GM12891 (cell line): ENCODE measurements at regions not wholly inside any gene's neighbourhood (a gene's known extent, or its start where the extent isn't known, plus 50 kb on each side); places are given as distances from the start of the nearest gene placed in this dataset.

Experiments
- POLR2A ChIP-seq: IDR thresholded peaks from 2 replicates; pipeline ENCODE4 v1.6.1; 2011; ENCODE audit warnings: low read depth, low read length, control low read depth
- POLR2AphosphoS5 ChIP-seq: IDR thresholded peaks from 2 replicates; pipeline ENCODE4 v1.6.1; 2011; ENCODE audit warnings: low read depth, low read length, control low read depth
- POU2F2 ChIP-seq: IDR thresholded peaks from 2 replicates; pipeline ENCODE4 v1.6.1; 2011; ENCODE audit warnings: low read depth, mild to moderate bottlenecking, control low read depth, low read length, moderate library complexity
- SPI1 ChIP-seq: IDR thresholded peaks from 2 replicates; pipeline ENCODE4 v1.6.1; 2011; ENCODE audit warnings: low read depth, low read length, control low read depth
- TAF1 ChIP-seq: IDR thresholded peaks from 2 replicates; pipeline ENCODE4 v1.6.1; 2011; ENCODE audit warnings: low read depth, low read length, control low read depth

DNA sequence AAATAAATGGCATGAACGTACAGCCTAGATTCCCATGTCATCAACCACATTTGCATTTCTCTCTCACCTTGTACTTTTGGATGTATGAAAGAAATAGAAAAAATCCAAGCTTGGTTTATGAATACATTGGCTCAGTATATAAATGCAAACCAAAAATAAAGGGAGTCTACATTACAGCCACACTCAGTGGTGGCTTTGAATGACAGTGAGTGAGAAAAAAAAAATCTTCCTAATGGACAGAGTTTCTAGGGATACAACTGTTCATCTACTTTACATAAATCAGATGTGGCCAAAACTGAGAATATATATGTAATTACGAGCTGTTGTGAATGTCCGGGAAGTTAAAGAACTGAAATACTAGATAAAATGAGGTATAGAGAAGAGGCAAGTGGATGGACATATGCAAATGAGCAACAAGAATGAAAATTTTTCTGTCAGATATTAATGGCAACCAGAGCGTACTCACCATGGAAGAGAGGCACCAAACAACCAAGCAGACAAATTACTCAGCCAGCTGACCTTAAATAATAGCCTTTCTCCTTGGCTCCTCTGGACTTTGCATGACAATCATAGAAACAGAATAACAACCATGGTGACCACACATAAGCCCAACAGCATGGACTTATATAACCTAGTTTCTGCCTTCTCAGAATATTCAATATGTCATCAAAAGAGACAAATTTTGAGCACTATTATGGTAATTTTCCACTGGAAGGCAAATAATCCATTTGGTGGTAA lies 1305.8 kb downstream of the OTOL1 start:
- TF ChIP-seq SPI1 (no peak), POLR2AphosphoS5 (no peak), POLR2A (no peak), TAF1 (no peak), POU2F2 (no peak)
